BE2C (cell line): ENCODE measurements at regions not wholly inside any gene's neighbourhood (a gene's known extent, or its start where the extent isn't known, plus 50 kb on each side); places are given as distances from the start of the nearest gene placed in this dataset.

Source experiments
- DNase-seq: peaks from one replicate; pipeline ENCODE4 v3.0.0-alpha.2; 2020
- H3K27me3 ChIP-seq: fragments of 250-450 bp; sonication (Bioruptor Pico); 2 replicates; pipeline ENCODE4 v1.5.1; 2020; ENCODE audit warnings: mild to moderate bottlenecking
- H3K36me3 ChIP-seq: fragments of 250-450 bp; sonication (Bioruptor Pico); 2 replicates; pipeline ENCODE4 v1.5.1; 2020; ENCODE audit warnings: mild to moderate bottlenecking
- H3K4me1 ChIP-seq: fragments of 250-450 bp; sonication (Bioruptor Pico); 2 replicates; pipeline ENCODE4 v1.5.1; 2020
- H3K4me3 ChIP-seq: 2 replicates; pipeline ENCODE4 v1.5.1; 2011; ENCODE audit warnings: low read depth, low read length
- H3K9me3 ChIP-seq: fragments of 250-450 bp; sonication (Bioruptor Pico); 2 replicates; pipeline ENCODE4 v1.5.1; 2020
- CTCF ChIP-seq: IDR thresholded peaks from 2 replicates; pipeline ENCODE4 v1.5.1; 2012; ENCODE audit warnings: mild to moderate bottlenecking, low read depth, low read length

GRCh38 chrX:137413190-137413589 lies 152.7 kb upstream of the ZIC3 start:
- H3K36me3 ChIP-seq = no peaks in the 10 kb centered on the region
- no peaks in the 10 kb centered on the region for H3K9me3 ChIP-seq
- H3K4me1 ChIP-seq = no peaks in the 10 kb centered on the region
- TF ChIP-seq CTCF = no peak
- H3K4me3 ChIP-seq = no peak overlapping the region
- DNase-seq = no peak
- H3K27me3 ChIP-seq = no peaks in the 10 kb centered on the region

- Histone ChIP-seq H3K4me3 (no peak overlapping the region), H3K36me3 (no peaks in the 10 kb centered on the region), H3K4me1 (no peaks in the 10 kb centered on the region), H3K9me3 (no peaks in the 10 kb centered on the region), H3K27me3 (no peaks in the 10 kb centered on the region)
- no peak for TF ChIP-seq CTCF
- DNase-seq = no peak
Observed at GRCh38 chrX:137405449-137406140, 160.3 kb upstream of the ZIC3 start.

GRCh38 chrX:137401092-137401491 lies 164.8 kb upstream of the ZIC3 start:
- TF ChIP-seq CTCF = no peak
- H3K27me3 ChIP-seq = no peaks in the 10 kb centered on the region
- DNase-seq = no peak
- H3K36me3 ChIP-seq = no peaks in the 10 kb centered on the region
- no peak overlapping the region for H3K4me3 ChIP-seq
- H3K4me1 ChIP-seq = no peaks in the 10 kb centered on the region
- H3K9me3 ChIP-seq = no peaks in the 10 kb centered on the region

- H3K27me3 ChIP-seq = no peaks in the 10 kb centered on the region
- no peaks in the 10 kb centered on the region for H3K9me3 ChIP-seq
- no peaks in the 10 kb centered on the region for H3K36me3 ChIP-seq
- DNase-seq = no peak
- no peak overlapping the region for H3K4me3 ChIP-seq
- no peak for TF ChIP-seq CTCF
- H3K4me1 ChIP-seq = no peaks in the 10 kb centered on the region
Observed at GRCh38 chrX:137387646-137388045, 178.3 kb upstream of the ZIC3 start.

- no peak for DNase-seq
- H3K4me1 ChIP-seq = no peaks in the 10 kb centered on the region
- no peak for TF ChIP-seq CTCF
- no peaks in the 10 kb centered on the region for H3K27me3 ChIP-seq
- H3K9me3 ChIP-seq = no peaks in the 10 kb centered on the region
- no peak overlapping the region for H3K4me3 ChIP-seq
- H3K36me3 ChIP-seq = no peaks in the 10 kb centered on the region
Observed at GRCh38 chrX:137366018-137366633, 199.8 kb upstream of the ZIC3 start.

- no peak for TF ChIP-seq CTCF
- no peak for DNase-seq
- H3K27me3 ChIP-seq = no peaks in the 10 kb centered on the region
Observed at GRCh38 chrX:137363559-137363958, 202.4 kb upstream of the ZIC3 start.

More at GRCh38 chrX:137363559-137363958, 202.4 kb upstream of the ZIC3 start:
- H3K9me3 ChIP-seq = no peaks in the 10 kb centered on the region
- no peaks in the 10 kb centered on the region for H3K4me1 ChIP-seq
- H3K36me3 ChIP-seq = no peaks in the 10 kb centered on the region
- H3K4me3 ChIP-seq = no peak overlapping the region
